ENCODE measurements at regions not wholly inside any gene's neighbourhood (a gene's known extent, or its start where the extent isn't known, plus 50 kb on each side); places are given as distances from the start of the nearest gene placed in this dataset.

DNA sequence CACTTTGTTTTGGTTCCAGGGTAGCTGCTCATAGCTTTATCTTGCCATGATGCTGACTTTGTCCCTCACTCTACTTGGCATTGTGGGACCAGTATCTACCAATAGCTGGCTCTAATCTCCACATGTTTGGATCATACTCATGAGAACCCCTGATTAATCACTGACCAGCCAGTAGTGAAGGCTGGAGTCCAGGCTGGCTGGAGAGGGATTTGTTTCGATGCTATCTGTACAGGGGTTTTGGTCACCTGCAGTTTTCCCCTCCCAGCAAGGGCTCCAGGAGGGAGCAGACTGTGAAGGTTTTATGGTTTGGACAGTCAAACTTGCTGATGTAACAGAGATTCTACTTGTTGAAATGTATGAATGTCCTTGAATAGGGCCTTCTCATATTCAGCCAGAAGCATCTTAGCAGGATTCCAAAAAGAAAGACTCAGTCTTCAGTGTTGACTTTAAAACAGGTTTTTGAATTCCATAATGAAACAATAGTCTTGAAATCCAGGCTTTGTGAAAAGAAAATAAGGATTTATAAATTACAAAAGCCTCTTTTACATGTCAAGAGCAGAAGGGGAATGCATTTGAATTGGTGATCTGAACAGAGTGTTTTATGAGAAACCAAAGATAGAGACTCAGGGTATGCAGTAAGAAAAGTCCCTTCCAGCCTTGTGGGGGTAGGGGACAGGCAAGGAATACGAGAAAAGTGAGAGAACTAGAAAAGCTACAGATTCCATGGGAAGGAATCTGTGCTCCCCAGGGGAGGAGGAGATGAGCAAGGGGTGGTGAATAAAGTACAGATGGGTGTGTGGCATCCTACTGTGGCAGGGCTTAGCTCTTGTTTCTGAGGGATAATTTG, 103.1 kb upstream of the SHISA3 start:
- Histone ChIP-seq H3F3A (ENCODE audit: insufficient read depth, low read length) (no peaks in the 10 kb centered on the region), H3K9me2 (replicated peaks; ENCODE audit: insufficient read depth, low read length) (no peaks in the 10 kb centered on the region), H2AFZ (ENCODE audit: low read length) (no peak overlapping the region), H3K27ac (ENCODE audit: low read length) (no peak overlapping the region), H3K9ac (ENCODE audit: low read length) (no peak overlapping the region), H3K27me3 (replicated peaks; ENCODE audit: insufficient read depth, low read length) (no peaks in the 10 kb centered on the region), H3K4me2 (ENCODE audit: low read depth, low read length) (no peak overlapping the region), H4K20me1 (ENCODE audit: insufficient read depth, low read length) (no peaks in the 10 kb centered on the region), H3K4me3 (ENCODE audit: low read length) (no peak overlapping the region), H3K79me2 (ENCODE audit: low read length) (no peaks in the 10 kb centered on the region), H3K9me3 (replicated peaks; ENCODE audit: insufficient read depth, low read length) (no peaks in the 10 kb centered on the region), H3K36me3 (replicated peaks; ENCODE audit: insufficient read depth, low read length) (no peaks in the 10 kb centered on the region), H3K4me1 (ENCODE audit: low read length) (no peaks in the 10 kb centered on the region)
- TF ChIP-seq EZH2 (optimal IDR thresholded peaks at IDR 0.05; ENCODE audit: low read depth, low read length) = no peak
- TF ChIP-seq, protein P1, sequence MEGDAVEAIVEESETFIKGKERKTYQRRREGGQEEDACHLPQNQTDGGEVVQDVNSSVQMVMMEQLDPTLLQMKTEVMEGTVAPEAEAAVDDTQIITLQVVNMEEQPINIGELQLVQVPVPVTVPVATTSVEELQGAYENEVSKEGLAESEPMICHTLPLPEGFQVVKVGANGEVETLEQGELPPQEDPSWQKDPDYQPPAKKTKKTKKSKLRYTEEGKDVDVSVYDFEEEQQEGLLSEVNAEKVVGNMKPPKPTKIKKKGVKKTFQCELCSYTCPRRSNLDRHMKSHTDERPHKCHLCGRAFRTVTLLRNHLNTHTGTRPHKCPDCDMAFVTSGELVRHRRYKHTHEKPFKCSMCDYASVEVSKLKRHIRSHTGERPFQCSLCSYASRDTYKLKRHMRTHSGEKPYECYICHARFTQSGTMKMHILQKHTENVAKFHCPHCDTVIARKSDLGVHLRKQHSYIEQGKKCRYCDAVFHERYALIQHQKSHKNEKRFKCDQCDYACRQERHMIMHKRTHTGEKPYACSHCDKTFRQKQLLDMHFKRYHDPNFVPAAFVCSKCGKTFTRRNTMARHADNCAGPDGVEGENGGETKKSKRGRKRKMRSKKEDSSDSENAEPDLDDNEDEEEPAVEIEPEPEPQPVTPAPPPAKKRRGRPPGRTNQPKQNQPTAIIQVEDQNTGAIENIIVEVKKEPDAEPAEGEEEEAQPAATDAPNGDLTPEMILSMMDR (IDR thresholded peaks at IDR 0.05; ENCODE audit: low read length) = no peak
- TF ChIP-seq EZH2phosphoT487 (IDR thresholded peaks at IDR 0.05; ENCODE audit: low read length) = no peak
- no peak for DNase-seq

DNA sequence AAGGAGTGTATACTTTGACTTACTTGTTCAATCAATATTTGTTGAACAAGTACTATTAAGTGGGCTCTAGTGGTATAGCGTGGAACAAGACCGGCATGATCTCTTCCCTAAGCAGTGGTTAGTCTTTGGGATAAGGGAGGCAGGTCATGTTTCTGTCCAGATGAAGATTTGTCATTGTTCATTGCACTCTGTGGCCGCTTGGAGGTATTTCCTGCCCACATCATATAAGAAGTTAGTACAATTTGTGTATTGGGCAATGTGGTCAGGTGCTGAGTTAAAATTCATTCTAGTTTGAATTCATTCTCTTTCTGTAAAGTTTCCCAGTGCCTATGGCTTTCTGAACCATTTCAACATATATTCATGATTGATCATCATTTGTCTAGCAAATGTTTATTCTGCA, 101.1 kb upstream of the SHISA3 start:
- DNase-seq = no peak
- Histone ChIP-seq H3K4me2 (ENCODE audit: low read depth, low read length) (no peak overlapping the region), H3K27me3 (replicated peaks; ENCODE audit: insufficient read depth, low read length) (no peaks in the 10 kb centered on the region), H4K20me1 (ENCODE audit: insufficient read depth, low read length) (no peaks in the 10 kb centered on the region), H3K4me1 (ENCODE audit: low read length) (no peaks in the 10 kb centered on the region), H3K9ac (ENCODE audit: low read length) (no peak overlapping the region), H3K36me3 (replicated peaks; ENCODE audit: insufficient read depth, low read length) (no peaks in the 10 kb centered on the region), H3F3A (ENCODE audit: insufficient read depth, low read length) (no peaks in the 10 kb centered on the region), H3K9me2 (replicated peaks; ENCODE audit: insufficient read depth, low read length) (no peaks in the 10 kb centered on the region), H3K79me2 (ENCODE audit: low read length) (no peaks in the 10 kb centered on the region), H3K27ac (ENCODE audit: low read length) (no peak overlapping the region), H3K9me3 (replicated peaks; ENCODE audit: insufficient read depth, low read length) (no peaks in the 10 kb centered on the region), H2AFZ (ENCODE audit: low read length) (no peak overlapping the region), H3K4me3 (ENCODE audit: low read length) (no peak overlapping the region)
- TF ChIP-seq, protein P1 (IDR thresholded peaks at IDR 0.05; ENCODE audit: low read length) = no peak
- TF ChIP-seq EZH2phosphoT487 (IDR thresholded peaks at IDR 0.05; ENCODE audit: low read length) (no peak), EZH2 (optimal IDR thresholded peaks at IDR 0.05; ENCODE audit: low read depth, low read length) (no peak)

DNA sequence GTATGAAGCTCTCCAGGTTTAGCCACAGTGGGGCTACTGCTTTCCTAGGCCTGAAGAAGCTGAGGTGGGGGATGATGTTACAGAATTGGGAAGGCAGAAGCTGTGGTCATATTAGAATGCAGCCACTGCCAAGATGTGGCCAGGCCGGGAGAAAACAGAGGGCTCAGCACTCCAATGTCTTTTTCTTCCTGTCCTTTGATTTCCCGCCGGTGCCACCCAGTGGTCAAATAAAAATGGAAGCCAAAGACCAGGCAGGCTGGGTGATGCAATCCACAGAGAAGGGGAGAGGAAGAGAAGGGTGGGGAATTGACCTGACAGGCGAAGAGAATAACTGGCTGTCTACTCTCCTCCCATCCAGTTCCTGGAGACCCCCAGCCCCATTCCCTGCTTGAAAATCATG, 94.9 kb upstream of the SHISA3 start:
- H3K4me1 ChIP-seq (ENCODE audit: low read length) = no peaks in the 10 kb centered on the region
- no peaks in the 10 kb centered on the region for H3F3A ChIP-seq (ENCODE audit: insufficient read depth, low read length)
- no peaks in the 10 kb centered on the region for H4K20me1 ChIP-seq (ENCODE audit: insufficient read depth, low read length)
- H3K9me3 ChIP-seq (replicated peaks; ENCODE audit: insufficient read depth, low read length) = no peaks in the 10 kb centered on the region
- H3K27me3 ChIP-seq (replicated peaks; ENCODE audit: insufficient read depth, low read length) = no peaks in the 10 kb centered on the region
- no peak overlapping the region for H3K27ac ChIP-seq (ENCODE audit: low read length)
- H3K9me2 ChIP-seq (replicated peaks; ENCODE audit: insufficient read depth, low read length) = no peaks in the 10 kb centered on the region
- TF ChIP-seq EZH2phosphoT487 (IDR thresholded peaks at IDR 0.05; ENCODE audit: low read length) = no peak
- TF ChIP-seq, protein P1 (IDR thresholded peaks at IDR 0.05; ENCODE audit: low read length) = peak; percentile 44
- H3K36me3 ChIP-seq (replicated peaks; ENCODE audit: insufficient read depth, low read length) = no peaks in the 10 kb centered on the region
- H3K79me2 ChIP-seq (ENCODE audit: low read length) = no peaks in the 10 kb centered on the region
- no peak overlapping the region for H2AFZ ChIP-seq (ENCODE audit: low read length)
- no peak overlapping the region for H3K4me2 ChIP-seq (ENCODE audit: low read depth, low read length)
- DNase-seq = peak; percentile 26
- H3K4me3 ChIP-seq (ENCODE audit: low read length) = no peak overlapping the region
- no peak overlapping the region for H3K9ac ChIP-seq (ENCODE audit: low read length)
